CD4-positive, alpha-beta T cell treated with Interleukin-4 for 1 hour (primary cell): ENCODE measurements at regions not wholly inside any gene's neighbourhood (a gene's known extent, or its start where the extent isn't known, plus 50 kb on each side); places are given as distances from the start of the nearest gene placed in this dataset.

ENCODE experiments used
- DNase-seq, 2 donors: peaks; one replicate each; pipeline ENCODE4 v3.0.0-alpha.2; 2020 to 2022

DNA sequence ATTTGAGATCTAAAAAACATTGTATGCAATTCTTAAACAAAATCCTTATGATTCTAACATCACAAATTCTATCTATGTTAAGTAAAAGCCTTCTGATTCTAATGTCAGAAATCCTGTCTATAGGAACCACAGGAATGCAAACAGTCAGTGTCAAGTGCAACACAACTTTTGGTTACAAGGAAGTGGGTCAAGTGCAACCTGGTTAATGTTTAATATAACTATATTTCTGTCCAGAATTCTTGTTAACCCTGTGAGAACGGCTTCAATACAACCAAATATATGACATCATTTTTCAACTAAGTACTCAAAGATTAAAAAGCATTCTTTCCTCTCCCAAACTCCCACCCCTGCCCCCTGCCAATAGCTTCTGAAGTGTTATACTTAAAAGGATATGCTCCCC is 107.9 kb upstream of the PLEKHA5 start:
- no peak for DNase-seq

DNA sequence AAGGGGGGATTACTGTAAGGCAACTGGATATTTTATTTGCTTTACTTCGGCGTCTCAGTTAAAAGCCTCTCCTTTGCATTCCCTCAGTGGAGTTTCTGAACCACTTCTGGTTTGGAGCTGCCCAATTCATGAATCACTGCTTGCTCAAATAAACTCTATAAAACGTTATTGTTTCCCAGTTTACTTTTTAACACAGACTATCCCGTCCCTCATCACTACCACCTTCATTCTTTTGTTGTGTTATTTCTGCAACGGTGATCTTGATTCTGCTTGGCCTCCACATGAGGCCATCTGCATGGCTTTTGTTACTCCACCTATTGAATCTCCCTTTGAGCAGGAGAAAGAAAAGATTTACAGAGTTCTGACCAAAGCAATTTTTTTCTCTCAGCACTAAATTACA is 104.0 kb upstream of the PLEKHA5 start:
- DNase-seq = no peak

DNA sequence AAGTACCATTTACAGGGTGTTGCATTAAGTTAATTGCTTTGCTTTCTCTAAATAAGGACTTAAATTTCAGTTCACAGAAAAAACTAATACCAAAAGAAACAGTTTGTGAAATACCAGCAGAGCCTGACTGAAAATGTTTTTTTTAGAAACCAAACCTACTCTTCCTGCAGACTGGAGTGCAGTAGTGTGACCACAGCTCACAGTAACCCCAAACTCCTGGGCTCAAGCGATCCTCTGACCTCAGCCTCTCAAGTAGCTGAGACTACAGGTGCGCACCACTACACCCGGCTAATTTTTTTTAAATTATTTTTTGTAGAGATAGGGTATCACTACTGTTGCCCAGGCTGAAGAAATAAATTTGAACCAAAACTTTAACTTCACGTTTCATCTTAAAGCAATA is 103.5 kb upstream of the PLEKHA5 start:
- DNase-seq = no peak

- DNase-seq = no peak
Measured at GRCh38 chr12:19026614-19027488, 102.7 kb upstream of the PLEKHA5 start.

DNA sequence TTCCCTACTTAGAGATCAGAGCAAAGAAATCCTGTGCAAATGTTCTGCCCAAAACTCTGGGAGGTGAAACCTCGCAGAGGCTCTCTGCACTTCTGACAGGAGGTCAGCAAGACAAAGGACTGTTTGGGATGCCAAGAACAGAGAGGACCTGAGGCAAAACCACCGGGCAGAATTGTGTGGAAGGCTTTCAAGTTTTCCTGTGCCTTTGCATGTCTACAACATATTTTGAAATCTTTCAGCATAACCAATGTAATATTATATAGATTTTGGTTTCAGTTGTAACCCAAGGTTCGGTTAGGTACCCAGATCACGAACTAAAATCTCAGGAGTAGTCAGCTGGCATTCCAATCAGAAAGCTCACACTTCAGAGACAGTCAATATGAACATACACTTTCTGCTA is 99.4 kb upstream of the PLEKHA5 start:
- no peak for DNase-seq

DNA sequence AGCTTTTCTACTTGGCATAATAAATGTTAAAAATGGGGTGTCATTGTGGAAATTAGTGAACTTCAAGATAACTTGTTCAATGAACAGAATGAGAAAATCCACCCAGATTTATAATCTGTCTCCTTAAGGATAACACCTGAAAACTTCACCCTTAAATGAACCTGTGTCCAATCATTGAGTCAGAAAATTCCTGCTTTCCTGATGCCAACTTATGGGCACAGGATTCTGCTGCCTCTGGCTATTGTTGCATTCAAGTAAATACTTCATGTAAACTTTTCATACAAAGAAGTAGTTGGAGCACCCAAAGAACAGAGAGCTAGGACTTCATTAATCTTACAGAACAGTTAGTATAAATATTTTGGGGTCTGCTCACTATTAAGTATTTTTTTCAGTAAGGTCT is 98.9 kb upstream of the PLEKHA5 start:
- no peak for DNase-seq

GRCh38 chr12:19031032-19031431 is 98.5 kb upstream of the PLEKHA5 start:
- DNase-seq = no peak

DNA sequence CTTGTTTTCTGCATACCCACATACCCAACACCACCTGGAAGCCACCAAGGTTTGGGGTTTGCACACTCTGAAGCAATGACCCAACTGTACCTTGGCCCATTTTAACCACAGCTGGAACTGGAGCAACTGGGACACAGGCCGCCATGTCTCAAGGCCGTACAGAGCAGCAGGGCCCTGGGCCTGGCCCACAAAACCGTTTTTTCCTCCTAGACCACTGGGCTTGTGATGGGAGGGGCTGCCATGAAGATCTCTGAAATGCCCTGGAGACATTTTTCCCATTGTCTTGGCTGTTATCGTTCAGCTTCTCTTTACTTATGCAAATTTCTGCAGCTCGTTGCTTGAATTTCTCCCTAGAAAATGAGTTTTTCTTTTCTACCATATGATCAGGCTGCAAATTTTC is 96.7 kb upstream of the PLEKHA5 start:
- DNase-seq = no peak

- DNase-seq = no peak
Measured at GRCh38 chr12:19033244-19033643, 96.3 kb upstream of the PLEKHA5 start.

DNA sequence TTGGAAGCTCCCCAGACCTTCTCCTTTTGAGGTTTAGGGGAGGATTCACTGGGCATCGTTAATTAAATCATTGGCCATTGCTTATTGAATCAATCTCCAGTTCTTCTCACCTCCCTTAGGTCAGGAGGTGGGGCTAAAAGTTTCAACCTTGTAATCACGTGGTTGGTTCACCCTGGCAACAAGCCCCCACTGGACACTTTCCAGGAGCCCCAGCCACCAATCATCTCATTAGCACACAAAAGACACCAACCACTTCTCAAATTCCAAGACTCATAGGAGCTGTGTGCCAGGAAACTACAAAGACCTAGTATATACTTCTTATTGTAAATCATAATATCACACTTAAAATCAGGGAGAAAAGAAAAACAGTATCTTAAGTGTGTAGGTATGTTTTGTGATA is 94.6 kb upstream of the PLEKHA5 start:
- DNase-seq = no peak

DNA sequence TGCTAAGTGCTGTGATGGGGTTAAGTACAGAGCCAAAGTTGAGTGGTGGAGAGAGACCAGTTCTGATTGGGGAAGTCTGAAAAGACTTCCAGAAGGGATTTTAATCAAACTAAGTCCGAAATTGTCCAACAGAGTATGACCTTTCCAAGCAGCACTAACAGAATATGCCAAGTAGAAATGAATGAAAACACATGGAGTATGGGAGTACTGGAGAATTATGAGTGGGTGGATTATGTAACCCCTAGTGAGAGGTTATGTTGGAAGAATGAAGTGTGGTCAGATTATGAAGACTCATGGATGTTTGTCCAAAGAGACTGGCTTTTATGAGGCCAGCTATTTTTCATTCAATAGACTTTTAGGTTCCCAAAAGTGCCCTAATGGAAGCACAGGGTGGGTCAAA is 94.0 kb upstream of the PLEKHA5 start:
- no peak for DNase-seq

DNA sequence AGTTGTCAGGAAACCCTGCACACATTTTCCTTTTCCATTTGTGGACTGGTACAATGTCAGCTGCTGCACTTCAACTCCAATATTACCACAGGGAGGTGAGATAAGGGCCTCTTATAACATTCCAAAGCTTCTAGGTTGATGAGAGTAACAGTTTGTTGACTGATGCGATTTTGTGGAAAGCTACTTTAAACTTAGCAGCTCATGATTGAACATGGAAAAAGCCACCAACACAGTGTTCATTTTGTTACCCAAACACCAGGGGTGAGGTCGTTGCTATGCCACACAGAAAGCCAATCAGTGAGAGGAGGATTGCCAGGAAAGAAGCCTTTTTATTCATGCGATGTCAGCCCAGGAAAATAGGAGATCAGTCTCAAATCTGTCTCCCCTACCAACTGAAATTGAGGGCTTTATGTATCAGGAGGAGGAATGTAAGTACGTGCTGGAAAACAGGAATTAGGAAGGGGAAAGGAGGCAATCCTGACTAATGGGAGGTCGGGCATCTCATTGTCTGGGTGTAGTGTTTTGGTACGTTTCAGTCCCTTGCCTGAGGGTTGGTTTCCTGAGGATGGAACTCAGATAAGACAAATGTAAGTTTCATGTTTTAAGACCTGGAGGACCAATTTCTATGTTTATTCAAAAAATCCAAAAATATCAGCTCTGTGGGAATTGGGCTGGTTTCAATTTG is 92.7 kb upstream of the PLEKHA5 start:
- DNase-seq = no peak

GRCh38 chr12:19038209-19038608 is 91.3 kb upstream of the PLEKHA5 start:
- no peak for DNase-seq

DNA sequence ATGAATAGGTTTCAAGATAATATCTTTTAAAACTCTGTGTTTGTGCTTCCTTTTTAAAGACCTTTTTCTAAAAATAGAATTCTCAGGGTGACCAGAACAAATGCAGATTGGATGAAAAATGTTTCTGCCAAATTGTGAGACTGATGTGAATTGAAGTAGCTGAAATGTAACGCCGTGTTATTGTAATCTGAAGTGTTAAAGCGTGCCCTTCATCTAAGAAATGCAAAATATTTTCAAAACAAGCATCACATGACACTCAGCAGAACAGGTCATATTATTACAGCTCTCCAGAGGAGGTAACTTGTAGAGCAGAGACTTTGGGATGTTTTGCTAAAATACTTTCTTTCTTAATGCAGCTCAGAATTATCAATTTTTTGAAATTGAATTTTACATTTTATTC is 90.0 kb upstream of the PLEKHA5 start:
- DNase-seq = no peak

DNA sequence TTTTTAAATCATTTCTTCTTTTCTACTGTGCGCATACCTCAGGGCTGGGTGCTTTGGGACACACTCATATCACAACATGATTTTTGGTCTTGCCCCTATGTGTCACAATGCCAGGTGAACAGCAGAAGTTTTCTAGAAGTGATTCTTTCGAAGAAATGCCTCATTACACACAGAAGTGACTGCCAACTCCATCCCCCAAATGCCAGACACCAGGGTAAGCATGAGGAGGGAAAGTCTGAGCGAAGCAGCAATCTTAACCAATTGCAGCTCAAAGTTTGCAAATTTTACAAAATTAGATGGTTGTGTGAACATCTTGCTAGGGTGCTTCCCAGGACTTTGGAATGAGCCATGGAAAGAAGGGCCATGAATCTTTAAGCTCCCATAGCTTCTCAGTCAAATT is 87.3 kb upstream of the PLEKHA5 start:
- no peak for DNase-seq

GRCh38 chr12:19044430-19044829 is 85.1 kb upstream of the PLEKHA5 start:
- DNase-seq = no peak

GRCh38 chr12:19044891-19045290 is 84.6 kb upstream of the PLEKHA5 start:
- DNase-seq = no peak

GRCh38 chr12:19045426-19045825 is 84.1 kb upstream of the PLEKHA5 start:
- DNase-seq = no peak

- DNase-seq = no peak
Measured at GRCh38 chr12:19048943-19049342, 80.6 kb upstream of the PLEKHA5 start.

GRCh38 chr12:19052689-19053088 is 76.8 kb upstream of the PLEKHA5 start:
- DNase-seq = no peak

DNA sequence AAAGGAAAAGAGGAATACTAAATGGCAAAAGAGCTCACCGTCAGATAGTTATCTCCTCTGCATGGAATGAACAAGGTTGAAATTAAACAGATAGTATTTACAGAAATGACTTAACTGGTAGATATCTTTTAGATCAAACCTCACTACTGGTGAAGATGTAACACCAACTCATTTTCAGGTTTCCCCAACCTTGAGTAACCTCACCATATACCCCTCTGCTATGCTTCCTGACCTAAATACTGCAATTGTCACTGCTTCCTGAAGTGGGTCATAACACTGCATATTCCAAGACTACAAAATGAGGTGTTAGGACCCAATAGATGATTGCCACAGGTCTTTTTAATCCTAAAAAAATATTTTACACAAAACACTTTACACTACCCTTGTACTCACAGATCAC is 76.3 kb upstream of the PLEKHA5 start:
- no peak for DNase-seq

DNA sequence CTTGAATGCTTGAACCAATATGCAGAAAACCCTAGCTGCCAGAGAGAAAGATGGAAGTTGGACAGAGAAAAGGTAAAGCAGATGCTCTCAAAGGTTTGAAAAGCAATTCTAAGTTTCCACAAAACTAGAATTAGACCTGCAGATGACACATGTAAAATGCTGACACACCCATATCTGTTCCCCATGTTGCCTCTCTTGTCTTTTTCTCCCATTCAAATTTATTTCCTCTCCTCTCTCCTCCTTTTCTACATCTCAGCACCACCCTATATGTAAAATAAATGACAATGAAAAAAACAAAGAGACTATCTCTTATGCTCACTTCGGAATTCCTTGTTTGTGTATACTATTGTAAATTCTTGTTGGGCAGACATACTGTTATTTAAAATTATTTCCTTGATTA is 75.5 kb upstream of the PLEKHA5 start:
- DNase-seq = no peak

DNA sequence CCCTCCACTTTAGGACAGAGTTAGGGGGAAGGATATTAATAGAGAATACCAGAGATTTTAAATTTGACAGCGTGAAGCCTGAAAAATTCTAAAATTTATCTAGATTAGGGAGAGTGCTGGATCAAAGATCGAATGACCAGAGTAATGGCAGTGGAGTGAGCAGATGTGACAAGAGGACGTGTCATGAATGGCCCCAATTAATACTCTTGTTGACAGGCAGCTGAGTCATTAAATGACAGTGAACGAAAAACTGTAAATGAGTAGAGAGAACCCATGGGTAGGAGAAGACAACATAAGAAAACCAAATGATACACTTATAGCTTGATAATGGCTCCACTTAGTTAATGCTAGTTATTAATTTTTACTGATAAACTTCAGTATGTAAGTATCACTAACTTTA is 73.9 kb upstream of the PLEKHA5 start:
- DNase-seq = no peak

GRCh38 chr12:19058235-19059021 is 71.1 kb upstream of the PLEKHA5 start:
- no peak for DNase-seq
